RWPE1 (cell line): ENCODE measurements at regions not wholly inside any gene's neighbourhood (a gene's known extent, or its start where the extent isn't known, plus 50 kb on each side); places are given as distances from the start of the nearest gene placed in this dataset.

ENCODE experiments used
- CTCF ChIA-PET: fragments of 350-600 bp; sonication (Branson Sonifier 250); formaldehyde crosslinking; extraction: SDS; loops from one replicate; lab custom pipeline; 2021; lab: Yijun Ruan, JAX
- POLR2A ChIA-PET: fragments of 400-600 bp; formaldehyde crosslinking; extraction: SDS; loops from one replicate; lab custom pipeline; 2020; ENCODE audit warnings: antibody characterized with exemption; ENCODE audit not compliant: low non-redundant PET; lab: Yijun Ruan, JAX
- DNase-seq: peaks from one replicate; pipeline ENCODE4 v3.0.0; 2012; ENCODE audit warnings: low spot score
- H3K27ac ChIP-seq: fragments of 450-650 bp; 2 replicates; pipeline ENCODE4 v1.5.1; 2017
- TF ChIP-seq, protein P1 (sequence below): fragments of 450-650 bp; conservative IDR thresholded peaks from 2 replicates; pipeline ENCODE4 v1.5.1; 2017; ENCODE audit warnings: low read depth, mild to moderate bottlenecking

- TF ChIP-seq, protein P1, sequence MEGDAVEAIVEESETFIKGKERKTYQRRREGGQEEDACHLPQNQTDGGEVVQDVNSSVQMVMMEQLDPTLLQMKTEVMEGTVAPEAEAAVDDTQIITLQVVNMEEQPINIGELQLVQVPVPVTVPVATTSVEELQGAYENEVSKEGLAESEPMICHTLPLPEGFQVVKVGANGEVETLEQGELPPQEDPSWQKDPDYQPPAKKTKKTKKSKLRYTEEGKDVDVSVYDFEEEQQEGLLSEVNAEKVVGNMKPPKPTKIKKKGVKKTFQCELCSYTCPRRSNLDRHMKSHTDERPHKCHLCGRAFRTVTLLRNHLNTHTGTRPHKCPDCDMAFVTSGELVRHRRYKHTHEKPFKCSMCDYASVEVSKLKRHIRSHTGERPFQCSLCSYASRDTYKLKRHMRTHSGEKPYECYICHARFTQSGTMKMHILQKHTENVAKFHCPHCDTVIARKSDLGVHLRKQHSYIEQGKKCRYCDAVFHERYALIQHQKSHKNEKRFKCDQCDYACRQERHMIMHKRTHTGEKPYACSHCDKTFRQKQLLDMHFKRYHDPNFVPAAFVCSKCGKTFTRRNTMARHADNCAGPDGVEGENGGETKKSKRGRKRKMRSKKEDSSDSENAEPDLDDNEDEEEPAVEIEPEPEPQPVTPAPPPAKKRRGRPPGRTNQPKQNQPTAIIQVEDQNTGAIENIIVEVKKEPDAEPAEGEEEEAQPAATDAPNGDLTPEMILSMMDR, result no peak
- CTCF ChIA-PET, result no interaction called here
- no peak overlapping the region for H3K27ac ChIP-seq
- POLR2A ChIA-PET, result no interaction called here
- no peak for DNase-seq
These were observed 126.5 kb downstream of the C1orf94 start for GRCh38 chr1:34303218-34303617.

- H3K27ac ChIP-seq, result no peak overlapping the region
- no peak for DNase-seq
- TF ChIP-seq, protein P1, result no peak
- ChIA-PET POLR2A (no interaction called here), CTCF (no interaction called here)
These were observed 129.9 kb downstream of the C1orf94 start for GRCh38 chr1:34306568-34306967.

- TF ChIP-seq, protein P1, result no peak
- ChIA-PET POLR2A (no interaction called here), CTCF (no interaction called here)
- no peak overlapping the region for H3K27ac ChIP-seq
- DNase-seq, result no peak
These were observed 135.7 kb downstream of the C1orf94 start for GRCh38 chr1:34312359-34312758.

GRCh38 chr1:34315974-34316373 is 139.3 kb downstream of the C1orf94 start:
- CTCF ChIA-PET, result no interaction called here
- no peak overlapping the region for H3K27ac ChIP-seq
- TF ChIP-seq, protein P1, result no peak
- DNase-seq, result no peak
- POLR2A ChIA-PET, result no interaction called here

- CTCF ChIA-PET, result no interaction called here
These were observed 140.1 kb downstream of the C1orf94 start for GRCh38 chr1:34316773-34317172.

GRCh38 chr1:34319218-34319617 is 142.5 kb downstream of the C1orf94 start:
- ChIA-PET POLR2A (no interaction called here), CTCF (interaction anchor here (0.7 to 0.8 kb wide), 2 partner anchors 9 to 273 kb away, joined by 4 to 5 read pairs; no protein-coding TSS in a partner anchor)
- TF ChIP-seq, protein P1, result no peak
- DNase-seq, result no peak
- no peak overlapping the region for H3K27ac ChIP-seq

More at GRCh38 chr1:34316773-34317172, 140.1 kb downstream of the C1orf94 start:
- TF ChIP-seq, protein P1, result no peak
- H3K27ac ChIP-seq, result no peak overlapping the region
- DNase-seq, result no peak
- POLR2A ChIA-PET, result no interaction called here
